ENCODE measurements at regions not wholly inside any gene's neighbourhood (a gene's known extent, or its start where the extent isn't known, plus 50 kb on each side); places are given as distances from the start of the nearest gene placed in this dataset.
"Not testable (repeated sequence)": the region's sequence is repeated elsewhere in the genome, so short reads cannot be mapped to it uniquely, and the experiment has no call there.

- DNase-seq (ENCODE audit: insufficient read length, low spot score) (no peak), FAIRE-seq (no peak)
- TF ChIP-seq POLR2A (IDR thresholded peaks at IDR 0.05; ENCODE audit: low read depth, low read length) = no peak
Measured at GRCh38 chr17:73910821-73911515, 266.7 kb upstream of the SDK2 start.

DNA sequence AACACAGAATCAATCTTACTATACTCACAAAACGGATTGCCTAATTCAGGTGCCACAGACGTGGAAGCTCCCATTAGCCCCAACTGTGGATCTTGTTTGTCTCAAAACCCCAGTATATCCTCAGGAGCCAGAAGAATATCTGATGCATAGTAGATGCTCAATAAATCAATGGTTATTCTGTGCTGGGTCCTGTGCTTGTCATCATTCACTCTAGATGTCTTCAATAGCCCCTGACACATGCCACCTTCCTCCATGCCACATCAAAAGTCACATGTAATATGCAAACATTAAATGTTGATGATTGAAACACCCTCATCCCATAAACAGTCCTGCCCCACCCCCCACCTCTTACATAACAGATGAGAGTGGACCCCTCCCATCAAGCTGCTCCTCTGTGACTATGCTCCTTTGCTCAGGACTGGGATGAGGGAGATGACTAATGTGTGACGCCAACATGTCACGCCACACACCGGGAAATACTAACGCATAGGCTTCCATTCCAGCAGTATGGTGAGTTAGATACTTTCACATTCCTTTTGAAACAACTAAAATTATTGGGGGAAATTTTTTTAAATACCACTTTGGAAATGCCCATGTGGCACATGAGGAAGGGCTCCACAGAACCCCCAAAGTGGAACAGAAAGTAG lies 267.6 kb upstream of the SDK2 start:
- FAIRE-seq = no peak
- no peak for TF ChIP-seq POLR2A (IDR thresholded peaks at IDR 0.05; ENCODE audit: low read depth, low read length)

DNA sequence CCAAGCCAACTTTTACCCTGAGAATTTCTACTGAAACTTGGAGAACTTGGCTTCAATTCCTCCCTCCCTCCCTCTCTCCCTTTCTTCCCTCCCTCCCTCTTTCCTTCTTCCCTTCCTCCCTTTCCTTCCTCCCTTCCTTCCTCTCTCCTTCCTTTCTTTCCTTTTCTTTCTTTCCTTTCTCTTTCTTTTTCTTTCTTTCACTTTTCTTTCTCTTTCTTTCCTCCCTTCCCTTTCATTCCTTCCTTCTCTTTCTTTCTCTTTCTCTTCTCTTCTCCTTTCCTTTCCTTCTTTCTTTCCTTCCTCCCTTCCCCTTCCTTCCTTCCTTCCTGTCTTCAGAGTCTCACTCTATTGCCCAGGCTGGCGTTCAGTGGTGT lies 268.1 kb upstream of the SDK2 start:
- no peak for DNase-seq (ENCODE audit: insufficient read length, low spot score)
- no peak for FAIRE-seq
- no peak for TF ChIP-seq POLR2A (IDR thresholded peaks at IDR 0.05; ENCODE audit: low read depth, low read length)

More for the DNA sequence above, 267.6 kb upstream of the SDK2 start:
- no peak for DNase-seq (ENCODE audit: insufficient read length, low spot score)

DNA sequence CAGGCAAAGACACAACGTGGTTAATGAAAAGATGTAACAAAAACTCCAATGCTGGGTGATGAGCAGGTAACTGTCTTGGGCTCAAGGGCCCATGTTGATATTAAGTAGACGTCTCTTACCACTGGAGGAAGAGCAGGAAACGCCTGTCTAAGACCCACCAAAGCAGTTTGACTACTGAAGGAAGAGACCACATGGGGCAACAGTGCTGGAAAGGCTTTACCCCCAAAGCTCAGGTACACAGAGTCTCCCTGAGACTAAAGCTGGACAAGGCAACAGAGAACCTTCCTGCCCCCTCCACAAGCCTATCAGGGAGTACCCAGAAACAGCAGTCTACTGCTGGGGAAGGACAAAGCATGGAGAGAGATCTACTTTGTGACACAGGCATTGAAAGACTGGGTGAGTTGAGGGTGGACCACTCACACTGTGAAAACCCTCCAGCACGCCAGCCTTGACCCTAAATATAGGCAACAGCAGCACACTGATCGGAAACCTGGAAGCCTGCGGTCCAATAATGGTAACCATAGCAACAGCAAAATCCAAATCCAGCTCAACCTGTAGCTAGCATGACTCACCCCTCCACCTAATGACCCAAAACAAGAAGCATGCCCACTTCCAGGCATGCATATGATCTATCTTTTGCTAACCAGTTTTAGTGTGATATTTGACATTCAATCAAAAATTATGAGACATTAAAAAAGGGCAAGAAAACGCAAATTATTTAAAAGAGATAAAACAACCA lies 270.5 kb upstream of the SDK2 start:
- FAIRE-seq (no peak), DNase-seq (ENCODE audit: insufficient read length, low spot score) (no peak)
- TF ChIP-seq POLR2A (IDR thresholded peaks at IDR 0.05; ENCODE audit: low read depth, low read length) = no peak

- FAIRE-seq; DNase-seq (ENCODE audit: insufficient read length, low spot score): not testable (repeated sequence)
Measured at GRCh38 chr17:73919033-73919432, 274.8 kb upstream of the SDK2 start.

DNA sequence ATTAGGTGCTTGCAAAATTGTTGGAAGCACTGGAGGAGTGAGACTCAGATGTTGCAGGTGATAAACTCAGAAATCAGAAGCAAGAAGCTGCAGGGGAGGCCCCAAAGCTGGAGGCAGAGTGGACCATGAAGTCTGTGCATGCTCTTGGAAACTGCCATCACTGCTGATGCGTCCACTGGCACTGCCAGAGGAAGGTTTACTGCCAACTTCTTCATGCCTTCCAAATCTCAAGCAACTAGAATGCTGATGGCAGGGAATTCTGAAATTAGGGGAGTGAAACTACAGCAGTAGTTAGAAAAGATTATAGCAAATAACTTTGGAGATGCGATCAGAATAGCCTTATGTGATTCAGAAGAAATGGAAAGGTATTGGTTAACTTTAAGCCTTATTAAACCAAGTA lies 277.1 kb upstream of the SDK2 start:
- FAIRE-seq = no peak
- no peak for TF ChIP-seq POLR2A (IDR thresholded peaks at IDR 0.05; ENCODE audit: low read depth, low read length)
- no peak for DNase-seq (ENCODE audit: insufficient read length, low spot score)

DNA sequence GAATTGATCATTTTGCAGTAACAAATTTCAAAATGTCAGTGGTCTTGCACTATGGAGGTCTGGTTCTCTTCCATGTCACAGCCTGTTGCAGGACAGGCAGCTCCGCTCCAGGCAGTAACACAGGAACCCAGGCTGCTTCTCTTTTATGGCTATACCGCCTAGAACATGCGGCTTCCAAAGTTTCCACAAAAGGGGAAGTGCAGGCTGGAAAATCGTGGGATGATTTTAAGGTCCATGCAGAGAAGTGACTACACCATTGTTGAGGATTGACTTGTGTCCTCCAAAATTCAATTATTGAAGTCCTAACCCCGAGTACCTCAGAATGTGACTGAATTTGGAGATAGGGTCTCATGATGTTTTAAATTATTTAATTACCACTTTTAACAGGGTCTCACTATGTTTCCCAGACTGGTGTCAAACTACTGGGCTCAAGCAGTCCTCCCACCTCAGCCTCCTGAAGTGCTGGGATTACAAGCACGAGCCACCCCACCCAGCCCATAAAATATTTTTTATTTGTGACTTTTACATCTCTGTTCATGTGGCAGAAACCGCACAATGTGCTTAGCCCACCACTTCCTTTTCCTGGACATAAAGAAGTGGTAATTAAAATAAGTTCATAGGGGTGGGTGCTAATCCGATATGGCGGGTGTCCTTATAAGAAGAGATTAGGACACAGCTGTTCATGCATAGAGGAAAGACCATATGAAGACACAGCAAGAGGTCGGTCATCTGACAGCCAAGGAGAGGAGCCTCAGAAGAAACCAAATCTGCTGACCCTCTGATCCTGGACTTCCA lies 279.2 kb upstream of the RPL38 start:
- FAIRE-seq (no peak), DNase-seq (ENCODE audit: insufficient read length, low spot score) (no peak)

GRCh38 chr17:73924909-73925186 lies 278.6 kb upstream of the RPL38 start:
- no peak for TF ChIP-seq POLR2A (IDR thresholded peaks at IDR 0.05; ENCODE audit: low read depth, low read length)
- DNase-seq (ENCODE audit: insufficient read length, low spot score) = no peak
- no peak for FAIRE-seq

More for the DNA sequence above, 279.2 kb upstream of the RPL38 start:
- TF ChIP-seq POLR2A (IDR thresholded peaks at IDR 0.05; ENCODE audit: low read depth, low read length) = no peak

GRCh38 chr17:73929860-73930430 lies 273.5 kb upstream of the RPL38 start:
- FAIRE-seq = no peak
- DNase-seq (ENCODE audit: insufficient read length, low spot score) = no peak
- no peak for TF ChIP-seq POLR2A (IDR thresholded peaks at IDR 0.05; ENCODE audit: low read depth, low read length)

- DNase-seq (ENCODE audit: insufficient read length, low spot score) = no peak
- FAIRE-seq = no peak
- no peak for TF ChIP-seq POLR2A (IDR thresholded peaks at IDR 0.05; ENCODE audit: low read depth, low read length)
Measured at GRCh38 chr17:73932216-73932749, 271.2 kb upstream of the RPL38 start.

DNA sequence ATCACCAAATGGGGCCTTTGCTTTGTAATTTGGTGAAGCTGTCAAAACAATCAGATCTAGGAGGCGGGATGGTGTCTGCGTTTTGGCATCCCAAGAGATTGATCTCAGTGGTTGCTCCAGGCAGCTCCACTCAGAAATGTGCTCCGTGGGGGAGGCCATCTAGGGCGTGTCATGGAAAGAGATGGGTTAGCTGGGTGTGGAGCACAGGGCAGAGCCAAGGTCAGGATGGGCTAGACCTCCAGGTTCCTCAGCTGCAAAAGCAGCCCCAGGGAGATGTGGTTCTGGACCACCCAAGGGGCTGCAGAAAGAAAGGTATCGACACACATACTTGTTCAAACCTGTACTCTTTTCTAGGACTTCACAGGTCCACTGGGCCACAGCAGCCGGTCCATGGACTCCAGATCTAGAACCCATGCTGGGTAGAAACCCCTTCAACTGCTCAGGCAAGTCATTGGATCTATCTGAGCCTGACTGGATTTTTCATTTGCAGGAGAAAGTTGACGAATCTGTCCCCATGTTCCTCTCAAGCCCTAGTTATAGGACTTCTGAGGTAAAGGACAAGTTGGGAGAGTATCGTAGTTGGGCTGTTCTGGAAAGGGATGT lies 270.2 kb upstream of the RPL38 start:
- no peak for FAIRE-seq
- DNase-seq (ENCODE audit: insufficient read length, low spot score) = no peak
- no peak for TF ChIP-seq POLR2A (IDR thresholded peaks at IDR 0.05; ENCODE audit: low read depth, low read length)

DNA sequence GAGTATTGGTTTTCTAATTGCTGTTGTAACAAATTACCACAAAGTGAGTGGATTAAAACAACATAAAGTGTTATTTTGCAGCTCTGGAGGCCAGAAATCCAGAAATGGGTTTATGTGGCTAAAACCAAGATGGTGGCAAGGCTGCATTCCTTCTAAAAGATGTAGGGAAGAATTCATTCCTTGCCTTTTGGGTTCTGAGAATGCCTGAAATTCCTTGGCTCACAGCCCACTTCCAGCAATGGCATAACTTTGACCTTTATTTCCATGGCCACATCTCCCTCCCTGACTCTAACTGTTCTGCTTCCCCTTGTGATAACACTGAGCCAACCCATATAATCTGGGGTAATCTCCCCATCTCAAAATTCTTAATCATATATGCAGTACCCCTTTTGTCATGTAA lies 269.6 kb upstream of the RPL38 start:
- no peak for DNase-seq (ENCODE audit: insufficient read length, low spot score)
- no peak for FAIRE-seq
- no peak for TF ChIP-seq POLR2A (IDR thresholded peaks at IDR 0.05; ENCODE audit: low read depth, low read length)

DNA sequence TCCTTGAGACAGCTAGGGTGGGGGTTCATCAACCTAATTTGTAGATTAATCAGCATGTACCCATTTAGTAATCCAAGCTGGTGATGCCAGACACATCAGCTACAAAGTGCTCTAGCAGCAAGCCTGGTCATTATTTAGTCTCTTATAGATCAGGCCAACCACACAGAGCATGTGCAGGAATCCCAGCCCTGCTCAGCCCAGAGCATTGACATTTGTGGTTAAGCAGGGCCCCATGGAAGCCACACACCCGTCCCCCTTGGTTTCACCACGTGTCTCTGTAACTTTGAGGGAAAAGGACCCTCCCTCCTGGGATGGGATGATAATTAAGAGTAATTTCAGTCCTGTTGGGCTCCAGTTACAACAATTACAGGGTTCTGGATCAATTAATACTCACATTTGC lies 268.8 kb upstream of the RPL38 start:
- no peak for TF ChIP-seq POLR2A (IDR thresholded peaks at IDR 0.05; ENCODE audit: low read depth, low read length)
- no peak for FAIRE-seq
- no peak for DNase-seq (ENCODE audit: insufficient read length, low spot score)
